ENCODE measurements at regions not wholly inside any gene's neighbourhood (a gene's known extent, or its start where the extent isn't known, plus 50 kb on each side); places are given as distances from the start of the nearest gene placed in this dataset.

GRCh38 chr10:91745090-91745831 is 53.0 kb upstream of the TNKS2 start:
- Mint-ChIP-seq H3K27ac (no peak overlapping the region), H3K27me3 (ENCODE audit: insufficient read depth, low read depth, poor library complexity) (peaks cover 4% of the 10 kb centered on the region), H3K4me1 (no peaks in the 10 kb centered on the region), H3K9me3 (peaks cover 18% of the 10 kb centered on the region), H3K4me3 (peak overlapping the region; percentile 44; the same call in 1 of the 3 replicates), H3K36me3 (ENCODE audit: low read depth) (peaks cover 8% of the 10 kb centered on the region)
- ATAC-seq (peak; percentile 100), DNase-seq (ENCODE audit: low spot score) (peak; percentile 96)
- no peaks in the 10 kb centered on the region for H3K9me2 ChIP-seq (ENCODE audit: insufficient read depth)
- H3K79me2 ChIP-seq (replicated peaks; ENCODE audit: insufficient read depth), result no peaks in the 10 kb centered on the region
- TF ChIP-seq, protein P1, sequence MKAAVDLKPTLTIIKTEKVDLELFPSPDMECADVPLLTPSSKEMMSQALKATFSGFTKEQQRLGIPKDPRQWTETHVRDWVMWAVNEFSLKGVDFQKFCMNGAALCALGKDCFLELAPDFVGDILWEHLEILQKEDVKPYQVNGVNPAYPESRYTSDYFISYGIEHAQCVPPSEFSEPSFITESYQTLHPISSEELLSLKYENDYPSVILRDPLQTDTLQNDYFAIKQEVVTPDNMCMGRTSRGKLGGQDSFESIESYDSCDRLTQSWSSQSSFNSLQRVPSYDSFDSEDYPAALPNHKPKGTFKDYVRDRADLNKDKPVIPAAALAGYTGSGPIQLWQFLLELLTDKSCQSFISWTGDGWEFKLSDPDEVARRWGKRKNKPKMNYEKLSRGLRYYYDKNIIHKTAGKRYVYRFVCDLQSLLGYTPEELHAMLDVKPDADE (IDR thresholded peaks at IDR 0.05), result no peak
- peak; percentile 22; the same call in 1 of the 2 replicates for TF ChIP-seq CREB1 (CRISPR knock-in tag; IDR thresholded peaks at IDR 0.05; ENCODE audit: low read depth)
- TF ChIP-seq POLR2AphosphoS5 (IDR thresholded peaks at IDR 0.05; ENCODE audit: low read depth), result no peak
- no peak for TF ChIP-seq REST (IDR thresholded peaks at IDR 0.05; ENCODE audit: unreplicated experiment)
- TF ChIP-seq, protein P2, sequence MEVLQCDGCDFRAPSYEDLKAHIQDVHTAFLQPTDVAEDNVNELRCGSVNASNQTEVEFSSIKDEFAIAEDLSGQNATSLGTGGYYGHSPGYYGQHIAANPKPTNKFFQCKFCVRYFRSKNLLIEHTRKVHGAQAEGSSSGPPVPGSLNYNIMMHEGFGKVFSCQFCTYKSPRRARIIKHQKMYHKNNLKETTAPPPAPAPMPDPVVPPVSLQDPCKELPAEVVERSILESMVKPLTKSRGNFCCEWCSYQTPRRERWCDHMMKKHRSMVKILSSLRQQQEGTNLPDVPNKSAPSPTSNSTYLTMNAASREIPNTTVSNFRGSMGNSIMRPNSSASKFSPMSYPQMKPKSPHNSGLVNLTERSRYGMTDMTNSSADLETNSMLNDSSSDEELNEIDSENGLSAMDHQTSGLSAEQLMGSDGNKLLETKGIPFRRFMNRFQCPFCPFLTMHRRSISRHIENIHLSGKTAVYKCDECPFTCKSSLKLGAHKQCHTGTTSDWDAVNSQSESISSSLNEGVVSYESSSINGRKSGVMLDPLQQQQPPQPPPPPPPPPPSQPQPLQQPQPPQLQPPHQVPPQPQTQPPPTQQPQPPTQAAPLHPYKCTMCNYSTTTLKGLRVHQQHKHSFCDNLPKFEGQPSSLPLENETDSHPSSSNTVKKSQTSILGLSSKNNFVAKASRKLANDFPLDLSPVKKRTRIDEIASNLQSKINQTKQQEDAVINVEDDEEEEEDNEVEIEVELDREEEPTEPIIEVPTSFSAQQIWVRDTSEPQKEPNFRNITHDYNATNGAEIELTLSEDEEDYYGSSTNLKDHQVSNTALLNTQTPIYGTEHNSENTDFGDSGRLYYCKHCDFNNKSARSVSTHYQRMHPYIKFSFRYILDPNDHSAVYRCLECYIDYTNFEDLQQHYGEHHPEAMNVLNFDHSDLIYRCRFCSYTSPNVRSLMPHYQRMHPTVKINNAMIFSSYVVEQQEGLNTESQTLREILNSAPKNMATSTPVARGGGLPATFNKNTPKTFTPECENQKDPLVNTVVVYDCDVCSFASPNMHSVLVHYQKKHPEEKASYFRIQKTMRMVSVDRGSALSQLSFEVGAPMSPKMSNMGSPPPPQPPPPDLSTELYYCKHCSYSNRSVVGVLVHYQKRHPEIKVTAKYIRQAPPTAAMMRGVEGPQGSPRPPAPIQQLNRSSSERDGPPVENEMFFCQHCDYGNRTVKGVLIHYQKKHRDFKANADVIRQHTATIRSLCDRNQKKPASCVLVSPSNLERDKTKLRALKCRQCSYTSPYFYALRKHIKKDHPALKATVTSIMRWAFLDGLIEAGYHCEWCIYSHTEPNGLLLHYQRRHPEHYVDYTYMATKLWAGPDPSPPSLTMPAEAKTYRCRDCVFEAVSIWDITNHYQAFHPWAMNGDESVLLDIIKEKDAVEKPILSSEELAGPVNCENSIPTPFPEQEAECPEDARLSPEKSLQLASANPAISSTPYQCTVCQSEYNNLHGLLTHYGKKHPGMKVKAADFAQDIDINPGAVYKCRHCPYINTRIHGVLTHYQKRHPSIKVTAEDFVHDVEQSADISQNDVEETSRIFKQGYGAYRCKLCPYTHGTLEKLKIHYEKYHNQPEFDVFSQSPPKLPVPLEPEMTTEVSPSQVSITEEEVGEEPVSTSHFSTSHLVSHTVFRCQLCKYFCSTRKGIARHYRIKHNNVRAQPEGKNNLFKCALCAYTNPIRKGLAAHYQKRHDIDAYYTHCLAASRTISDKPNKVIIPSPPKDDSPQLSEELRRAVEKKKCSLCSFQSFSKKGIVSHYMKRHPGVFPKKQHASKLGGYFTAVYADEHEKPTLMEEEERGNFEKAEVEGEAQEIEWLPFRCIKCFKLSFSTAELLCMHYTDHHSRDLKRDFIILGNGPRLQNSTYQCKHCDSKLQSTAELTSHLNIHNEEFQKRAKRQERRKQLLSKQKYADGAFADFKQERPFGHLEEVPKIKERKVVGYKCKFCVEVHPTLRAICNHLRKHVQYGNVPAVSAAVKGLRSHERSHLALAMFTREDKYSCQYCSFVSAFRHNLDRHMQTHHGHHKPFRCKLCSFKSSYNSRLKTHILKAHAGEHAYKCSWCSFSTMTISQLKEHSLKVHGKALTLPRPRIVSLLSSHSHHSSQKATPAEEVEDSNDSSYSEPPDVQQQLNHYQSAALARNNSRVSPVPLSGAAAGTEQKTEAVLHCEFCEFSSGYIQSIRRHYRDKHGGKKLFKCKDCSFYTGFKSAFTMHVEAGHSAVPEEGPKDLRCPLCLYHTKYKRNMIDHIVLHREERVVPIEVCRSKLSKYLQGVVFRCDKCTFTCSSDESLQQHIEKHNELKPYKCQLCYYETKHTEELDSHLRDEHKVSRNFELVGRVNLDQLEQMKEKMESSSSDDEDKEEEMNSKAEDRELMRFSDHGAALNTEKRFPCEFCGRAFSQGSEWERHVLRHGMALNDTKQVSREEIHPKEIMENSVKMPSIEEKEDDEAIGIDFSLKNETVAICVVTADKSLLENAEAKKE (CRISPR knock-in tag; IDR thresholded peaks at IDR 0.05), result no peak
- no peak for TF ChIP-seq NANOG (IDR thresholded peaks at IDR 0.05; ENCODE audit: borderline replicate concordance)
- TF ChIP-seq, protein P3, sequence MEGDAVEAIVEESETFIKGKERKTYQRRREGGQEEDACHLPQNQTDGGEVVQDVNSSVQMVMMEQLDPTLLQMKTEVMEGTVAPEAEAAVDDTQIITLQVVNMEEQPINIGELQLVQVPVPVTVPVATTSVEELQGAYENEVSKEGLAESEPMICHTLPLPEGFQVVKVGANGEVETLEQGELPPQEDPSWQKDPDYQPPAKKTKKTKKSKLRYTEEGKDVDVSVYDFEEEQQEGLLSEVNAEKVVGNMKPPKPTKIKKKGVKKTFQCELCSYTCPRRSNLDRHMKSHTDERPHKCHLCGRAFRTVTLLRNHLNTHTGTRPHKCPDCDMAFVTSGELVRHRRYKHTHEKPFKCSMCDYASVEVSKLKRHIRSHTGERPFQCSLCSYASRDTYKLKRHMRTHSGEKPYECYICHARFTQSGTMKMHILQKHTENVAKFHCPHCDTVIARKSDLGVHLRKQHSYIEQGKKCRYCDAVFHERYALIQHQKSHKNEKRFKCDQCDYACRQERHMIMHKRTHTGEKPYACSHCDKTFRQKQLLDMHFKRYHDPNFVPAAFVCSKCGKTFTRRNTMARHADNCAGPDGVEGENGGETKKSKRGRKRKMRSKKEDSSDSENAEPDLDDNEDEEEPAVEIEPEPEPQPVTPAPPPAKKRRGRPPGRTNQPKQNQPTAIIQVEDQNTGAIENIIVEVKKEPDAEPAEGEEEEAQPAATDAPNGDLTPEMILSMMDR (conservative IDR thresholded peaks at IDR 0.05; ENCODE audit: low read depth in 2 of 2), result peak; percentile 78 to 93
- H4K20me1 ChIP-seq (replicated peaks; ENCODE audit: insufficient read depth), result no peaks in the 10 kb centered on the region
- H3K27me3 ChIP-seq (ENCODE audit: insufficient read depth), result no peaks in the 10 kb centered on the region
- peaks cover 6% of the 10 kb centered on the region; the same call in 1 of the 2 replicates for H3K36me3 ChIP-seq (ENCODE audit: insufficient read depth)
- no peaks in the 10 kb centered on the region for H3F3A ChIP-seq (replicated peaks; ENCODE audit: low read depth)
- peak overlapping the region; percentile 82 for H2AFZ ChIP-seq
- H3K27ac ChIP-seq (ENCODE audit: low read depth), result no peak overlapping the region
- H3K4me1 ChIP-seq (ENCODE audit: insufficient read depth), result no peaks in the 10 kb centered on the region
- peak overlapping the region; percentile 32; the same call in 1 of the 2 replicates for H3K4me3 ChIP-seq
- peak overlapping the region; percentile 56 for H3K4me2 ChIP-seq

Data from GM23338 (cell line).